KMS-11 (cell line): ENCODE measurements at regions not wholly inside any gene's neighbourhood (a gene's known extent, or its start where the extent isn't known, plus 50 kb on each side); places are given as distances from the start of the nearest gene placed in this dataset.

ENCODE experiments used
- H2AFZ ChIP-seq: fragments of 200-600 bp; sonication (generic); 2 replicates; pipeline ENCODE4 v1.6.1; 2016; ENCODE audit warnings: antibody characterized with exemption, mixed run types, low read depth
- H3K27ac ChIP-seq: fragments of 200-600 bp; sonication (generic); 2 replicates; pipeline ENCODE4 v1.6.1; 2016; ENCODE audit warnings: mild to moderate bottlenecking, mixed run types
- H3K27me3 ChIP-seq: fragments of 200-600 bp; sonication (generic); 2 replicates; pipeline ENCODE4 v1.6.1; 2017; ENCODE audit warnings: mild to moderate bottlenecking, low read depth, mixed run types, moderate library complexity; ENCODE audit not compliant: insufficient read depth
- H3K36me3 ChIP-seq: fragments of 200-600 bp; sonication (generic); 2 replicates; pipeline ENCODE4 v1.6.1; 2017; ENCODE audit warnings: mild to moderate bottlenecking, mixed run types; ENCODE audit not compliant: insufficient read depth
- H3K4me1 ChIP-seq: fragments of 200-600 bp; sonication (generic); 2 replicates; pipeline ENCODE4 v1.6.1; 2016; ENCODE audit warnings: mild to moderate bottlenecking, low read depth, mixed run types; ENCODE audit not compliant: poor library complexity, severe bottlenecking
- H3K4me2 ChIP-seq: fragments of 200-600 bp; sonication (generic); 2 replicates; pipeline ENCODE4 v1.7.0; 2016; ENCODE audit warnings: mild to moderate bottlenecking, mixed run types
- H3K4me3 ChIP-seq: fragments of 200-600 bp; sonication (generic); IDR thresholded peaks from 2 replicates; pipeline ENCODE4 v1.6.1; 2017; ENCODE audit warnings: low read depth, low read length, mixed read lengths; ENCODE audit not compliant: insufficient read depth
- H3K79me2 ChIP-seq: fragments of 200-600 bp; sonication (generic); 2 replicates; pipeline ENCODE4 v1.6.1; 2016; ENCODE audit warnings: low read depth, mixed run types; ENCODE audit not compliant: insufficient read depth
- H3K9ac ChIP-seq: fragments of 200-600 bp; sonication (generic); 2 replicates; pipeline ENCODE4 v1.6.1; 2016; ENCODE audit warnings: mild to moderate bottlenecking, mixed run types
- H4K20me1 ChIP-seq: fragments of 200-600 bp; sonication (generic); 2 replicates; pipeline ENCODE4 v1.6.1; 2016; ENCODE audit warnings: mild to moderate bottlenecking, mixed run types; ENCODE audit not compliant: insufficient read depth
- TF ChIP-seq, protein P1 (sequence below): fragments of 200-600 bp; sonication (generic); conservative IDR thresholded peaks from 2 replicates; pipeline ENCODE4 v1.6.1; 2017; ENCODE audit warnings: low read depth, mild to moderate bottlenecking, antibody characterized with exemption, low read length, moderate library complexity, mixed read lengths

GRCh38 chr3:65039754-65040210 is 352.0 kb upstream of the ADAMTS9 start:
- Histone ChIP-seq H3K27me3 (no peaks in the 10 kb centered on the region), H3K27ac (no peak overlapping the region), H3K4me1 (no peaks in the 10 kb centered on the region), H4K20me1 (no peaks in the 10 kb centered on the region), H3K4me2 (no peak overlapping the region), H3K4me3 (no peak overlapping the region), H2AFZ (no peak overlapping the region), H3K9ac (no peak overlapping the region), H3K36me3 (no peaks in the 10 kb centered on the region), H3K79me2 (no peaks in the 10 kb centered on the region)
- TF ChIP-seq, protein P1, sequence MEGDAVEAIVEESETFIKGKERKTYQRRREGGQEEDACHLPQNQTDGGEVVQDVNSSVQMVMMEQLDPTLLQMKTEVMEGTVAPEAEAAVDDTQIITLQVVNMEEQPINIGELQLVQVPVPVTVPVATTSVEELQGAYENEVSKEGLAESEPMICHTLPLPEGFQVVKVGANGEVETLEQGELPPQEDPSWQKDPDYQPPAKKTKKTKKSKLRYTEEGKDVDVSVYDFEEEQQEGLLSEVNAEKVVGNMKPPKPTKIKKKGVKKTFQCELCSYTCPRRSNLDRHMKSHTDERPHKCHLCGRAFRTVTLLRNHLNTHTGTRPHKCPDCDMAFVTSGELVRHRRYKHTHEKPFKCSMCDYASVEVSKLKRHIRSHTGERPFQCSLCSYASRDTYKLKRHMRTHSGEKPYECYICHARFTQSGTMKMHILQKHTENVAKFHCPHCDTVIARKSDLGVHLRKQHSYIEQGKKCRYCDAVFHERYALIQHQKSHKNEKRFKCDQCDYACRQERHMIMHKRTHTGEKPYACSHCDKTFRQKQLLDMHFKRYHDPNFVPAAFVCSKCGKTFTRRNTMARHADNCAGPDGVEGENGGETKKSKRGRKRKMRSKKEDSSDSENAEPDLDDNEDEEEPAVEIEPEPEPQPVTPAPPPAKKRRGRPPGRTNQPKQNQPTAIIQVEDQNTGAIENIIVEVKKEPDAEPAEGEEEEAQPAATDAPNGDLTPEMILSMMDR = no peak

GRCh38 chr3:65037861-65038260 is 350.1 kb upstream of the ADAMTS9 start:
- TF ChIP-seq, protein P1 = no peak
- no peak overlapping the region for H2AFZ ChIP-seq
- no peak overlapping the region for H3K27ac ChIP-seq
- no peaks in the 10 kb centered on the region for H3K36me3 ChIP-seq
- no peak overlapping the region for H3K4me2 ChIP-seq
- H3K79me2 ChIP-seq = no peaks in the 10 kb centered on the region
- no peaks in the 10 kb centered on the region for H4K20me1 ChIP-seq
- H3K9ac ChIP-seq = no peak overlapping the region
- no peak overlapping the region for H3K4me3 ChIP-seq
- H3K27me3 ChIP-seq = no peaks in the 10 kb centered on the region
- no peaks in the 10 kb centered on the region for H3K4me1 ChIP-seq

GRCh38 chr3:65035246-65035645 is 347.4 kb upstream of the ADAMTS9 start:
- Histone ChIP-seq H3K36me3 (no peaks in the 10 kb centered on the region), H3K4me3 (no peak overlapping the region), H3K79me2 (no peaks in the 10 kb centered on the region), H3K27ac (no peak overlapping the region), H2AFZ (no peak overlapping the region), H4K20me1 (no peaks in the 10 kb centered on the region), H3K27me3 (no peaks in the 10 kb centered on the region), H3K4me1 (no peaks in the 10 kb centered on the region), H3K9ac (no peak overlapping the region), H3K4me2 (no peak overlapping the region)
- TF ChIP-seq, protein P1 = no peak

DNA sequence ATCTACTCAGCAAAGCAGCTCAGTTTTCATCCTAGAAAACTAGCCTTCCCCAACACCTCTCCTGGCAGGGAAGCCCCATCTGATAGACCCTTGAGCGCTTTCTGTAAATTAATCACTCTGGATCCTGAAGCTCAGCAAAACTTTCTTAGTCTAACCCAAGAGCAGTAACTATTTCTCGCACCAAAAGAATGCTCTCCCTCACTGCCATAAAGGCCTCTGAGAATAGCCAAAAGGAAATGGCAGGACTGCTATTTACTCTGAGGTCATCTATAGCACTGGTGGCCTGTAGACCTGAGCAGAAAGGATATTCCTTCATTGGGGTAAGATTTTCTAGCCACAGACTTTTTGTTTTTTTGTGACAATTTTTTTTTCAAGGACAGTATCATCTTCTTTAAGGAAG is 345.8 kb upstream of the ADAMTS9 start:
- no peak overlapping the region for H3K27ac ChIP-seq
- H3K4me1 ChIP-seq = no peaks in the 10 kb centered on the region
- TF ChIP-seq, protein P1 = no peak
- H3K9ac ChIP-seq = no peak overlapping the region
- H2AFZ ChIP-seq = no peak overlapping the region
- H3K79me2 ChIP-seq = no peaks in the 10 kb centered on the region
- H3K4me3 ChIP-seq = no peak overlapping the region
- no peaks in the 10 kb centered on the region for H3K36me3 ChIP-seq
- H3K27me3 ChIP-seq = no peaks in the 10 kb centered on the region
- no peaks in the 10 kb centered on the region for H4K20me1 ChIP-seq
- H3K4me2 ChIP-seq = no peak overlapping the region
